Superior temporal gyrus (tissue), 1 donor: ENCODE measurements at regions not wholly inside any gene's neighbourhood (a gene's known extent, or its start where the extent isn't known, plus 50 kb on each side); places are given as distances from the start of the nearest gene placed in this dataset.
"Not testable (repeated sequence)": the region's sequence is repeated elsewhere in the genome, so short reads cannot be mapped to it uniquely, and the experiment has no call there.

Experiments used
- DNase-seq: peaks from one replicate; pipeline ENCODE4 v3.0.0-alpha.2; 2016; ENCODE audit errors: extremely low spot score

- peak; percentile 55 for DNase-seq
Measured at GRCh38 chr11:107276077-107276476, 181.5 kb downstream of the CWF19L2 start.

DNA sequence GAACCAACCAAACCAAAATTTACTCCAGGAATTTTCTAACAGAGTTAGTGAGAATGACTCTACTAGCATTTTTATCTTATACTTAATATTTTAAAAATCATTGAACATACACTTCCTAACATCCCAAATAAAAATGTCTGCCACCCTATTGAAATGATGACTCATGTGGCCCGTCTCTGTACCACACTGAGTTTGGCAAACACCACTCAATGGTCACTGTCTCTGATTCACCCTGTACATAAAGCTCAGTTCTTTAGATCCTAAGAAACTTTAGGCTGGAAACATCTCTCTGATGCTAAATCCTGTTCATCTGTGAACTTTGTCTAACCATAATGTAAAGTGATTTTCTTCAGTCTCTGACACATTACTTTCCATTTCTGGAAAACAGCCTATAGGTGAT, 182.0 kb downstream of the CWF19L2 start:
- DNase-seq, result peak; percentile 26

DNA sequence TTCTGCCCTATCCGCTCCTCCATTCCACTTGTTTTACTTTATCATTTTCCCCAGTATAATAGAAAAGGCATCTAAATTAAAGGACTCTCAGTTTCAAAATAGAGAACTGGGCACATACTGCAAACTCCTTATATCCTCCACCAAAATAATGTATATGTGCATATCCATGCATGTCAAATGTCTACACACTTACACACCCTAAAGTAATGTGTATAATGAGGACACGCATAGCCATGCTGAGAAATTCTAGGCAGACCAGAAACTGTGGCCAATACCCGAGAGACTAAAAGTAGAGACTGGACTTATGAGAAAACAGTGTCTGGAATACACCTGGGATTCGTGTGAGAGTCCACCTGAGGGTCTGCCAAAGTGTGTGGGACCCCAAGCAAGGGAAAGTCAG, 183.5 kb downstream of the CWF19L2 start:
- DNase-seq, result no peak

DNA sequence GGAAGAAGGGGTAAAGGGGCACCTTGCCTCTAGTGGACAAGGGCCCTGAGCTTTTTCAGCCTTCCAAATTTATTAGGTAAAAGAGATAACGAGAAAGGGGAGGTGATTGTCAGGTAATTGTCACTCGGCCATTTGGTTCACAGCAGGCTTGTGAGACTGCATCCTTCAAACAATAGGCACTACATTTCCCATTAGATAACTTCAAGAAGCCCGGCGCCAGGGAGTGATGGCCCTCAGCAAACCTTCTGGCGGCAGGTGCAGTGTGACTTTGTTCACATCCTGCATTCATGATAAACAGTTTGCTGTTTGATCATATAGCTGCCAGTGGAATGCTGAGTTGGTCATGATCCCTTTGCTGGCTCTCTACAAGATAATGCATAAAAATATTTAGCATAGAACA, 185.1 kb downstream of the CWF19L2 start:
- no peak for DNase-seq

DNA sequence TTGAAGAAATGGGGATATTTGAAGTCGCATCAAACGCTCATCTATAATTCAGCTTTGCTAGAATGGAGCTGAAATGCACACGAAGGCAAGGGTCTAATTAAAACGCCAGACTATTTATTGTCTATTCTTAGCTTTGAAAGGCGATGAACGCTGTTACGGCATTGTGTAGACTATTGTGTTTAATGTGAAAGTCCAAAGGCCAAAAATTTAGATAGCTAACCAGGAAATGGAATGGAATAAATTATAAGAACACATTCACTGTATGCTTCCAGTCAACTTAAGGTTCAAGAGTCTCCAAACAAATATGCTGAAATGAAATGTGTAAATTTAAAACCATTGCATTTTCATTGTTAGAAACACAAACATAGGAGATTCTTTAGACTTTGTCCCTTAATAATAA, 186.2 kb downstream of the CWF19L2 start:
- DNase-seq, result no peak

GRCh38 chr11:107268977-107269376, 188.6 kb downstream of the CWF19L2 start:
- DNase-seq, result no peak

- no peak for DNase-seq
Measured at GRCh38 chr11:107266455-107266854, 191.2 kb downstream of the CWF19L2 start.

DNA sequence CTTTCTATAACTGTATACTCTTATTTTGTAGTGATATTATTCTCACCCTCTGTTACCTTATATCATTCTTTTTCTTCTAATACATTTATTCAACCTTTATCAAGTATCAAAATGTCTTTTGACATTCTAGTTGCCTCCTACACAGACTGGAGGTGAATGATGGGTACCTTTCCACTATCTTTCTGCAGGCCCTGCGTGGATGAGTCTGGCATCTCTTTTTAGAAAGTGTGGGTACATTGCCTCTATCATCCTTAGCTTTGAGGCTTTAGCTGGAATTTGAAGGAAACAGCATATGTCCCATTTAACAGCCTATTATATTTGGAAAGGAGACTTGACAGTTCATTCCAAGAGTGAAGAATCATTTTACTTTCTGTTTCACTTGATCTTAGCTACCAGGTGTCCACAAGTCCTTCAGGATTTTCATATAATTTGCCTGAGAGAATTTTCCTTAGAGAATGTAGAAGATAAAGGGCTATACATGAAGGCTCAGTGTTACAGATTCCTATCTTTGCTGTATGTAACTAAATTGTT, 192.0 kb downstream of the CWF19L2 start:
- peak; percentile 52 for DNase-seq

DNA sequence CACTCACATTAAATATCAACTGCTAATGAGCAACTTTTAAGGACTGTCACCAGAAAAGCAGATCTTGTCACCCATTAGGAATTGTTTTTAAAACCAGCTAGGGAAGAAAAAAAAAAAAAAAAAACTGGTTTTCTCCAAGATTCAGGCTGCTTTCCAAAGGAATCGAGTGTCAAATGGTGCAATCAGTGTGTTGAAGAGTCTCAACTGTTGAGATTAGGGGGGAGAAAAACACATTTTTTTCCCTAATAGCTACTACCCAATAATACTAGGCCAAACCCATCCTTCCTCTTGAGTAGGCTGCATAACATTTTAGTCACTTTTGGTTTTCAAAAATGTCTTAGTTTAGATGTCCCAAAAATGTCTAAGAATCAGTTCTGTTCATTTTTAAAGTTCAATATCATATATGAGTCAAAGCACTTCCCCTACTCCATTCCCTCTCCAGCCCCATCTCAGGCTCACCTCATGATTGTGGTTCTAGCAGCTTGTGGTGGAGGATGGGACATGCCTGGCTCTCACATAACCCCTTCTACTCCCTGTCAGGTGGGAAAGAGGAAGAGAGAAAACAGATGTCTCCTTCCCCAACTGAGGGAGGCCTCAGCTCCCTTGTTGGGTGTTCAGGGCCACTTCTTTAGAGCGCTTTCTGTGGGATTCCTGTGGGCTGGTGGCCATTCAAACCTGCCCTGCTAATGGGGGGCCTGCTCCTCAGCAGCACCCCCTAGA, 193.6 kb downstream of the CWF19L2 start:
- no peak for DNase-seq

DNA sequence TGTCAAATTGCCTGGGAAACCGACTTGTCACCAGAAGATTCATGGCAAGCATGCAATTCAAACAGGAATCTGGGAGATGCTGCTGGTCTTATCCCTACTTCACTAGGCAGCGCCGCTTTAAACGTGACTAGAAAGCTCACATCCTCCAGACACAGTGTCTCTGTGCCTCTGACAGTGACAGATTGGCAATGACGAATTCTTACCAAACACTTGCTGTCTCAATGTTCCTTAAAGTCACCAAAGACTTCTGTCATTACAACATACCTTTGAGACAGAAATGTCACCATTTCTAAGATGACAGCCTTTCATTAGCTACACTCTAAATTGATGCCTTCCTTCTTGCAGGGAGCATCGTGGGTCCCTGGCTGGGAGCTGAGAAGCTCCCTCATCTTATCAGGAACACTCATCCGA, 197.8 kb downstream of the CWF19L2 start:
- DNase-seq, result no peak

- no peak for DNase-seq
Measured at GRCh38 chr11:107257710-107258109, 199.9 kb downstream of the CWF19L2 start.

DNA sequence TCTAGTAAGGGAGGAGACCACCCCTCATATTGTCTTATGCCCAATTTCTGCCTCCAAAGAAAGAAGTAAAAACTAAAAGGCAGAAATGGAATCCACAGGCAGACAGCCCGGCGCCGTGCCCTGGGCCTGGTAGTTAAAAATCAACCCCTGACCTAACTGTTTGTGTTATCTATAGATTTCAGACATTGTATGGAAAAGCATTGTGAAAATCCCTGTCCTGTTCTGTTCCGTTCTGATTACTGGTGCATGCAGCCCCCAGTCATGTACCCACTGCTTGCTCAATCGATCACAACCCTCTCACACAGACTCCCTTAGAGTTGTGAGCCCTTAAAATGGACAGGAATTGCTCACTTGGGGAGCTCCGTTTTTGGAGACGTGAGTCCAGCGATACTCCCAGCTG, 204.0 kb downstream of the CWF19L2 start:
- DNase-seq, result not testable (repeated sequence)

GRCh38 chr11:107252429-107253161, 205.0 kb downstream of the CWF19L2 start:
- DNase-seq, result no peak

DNA sequence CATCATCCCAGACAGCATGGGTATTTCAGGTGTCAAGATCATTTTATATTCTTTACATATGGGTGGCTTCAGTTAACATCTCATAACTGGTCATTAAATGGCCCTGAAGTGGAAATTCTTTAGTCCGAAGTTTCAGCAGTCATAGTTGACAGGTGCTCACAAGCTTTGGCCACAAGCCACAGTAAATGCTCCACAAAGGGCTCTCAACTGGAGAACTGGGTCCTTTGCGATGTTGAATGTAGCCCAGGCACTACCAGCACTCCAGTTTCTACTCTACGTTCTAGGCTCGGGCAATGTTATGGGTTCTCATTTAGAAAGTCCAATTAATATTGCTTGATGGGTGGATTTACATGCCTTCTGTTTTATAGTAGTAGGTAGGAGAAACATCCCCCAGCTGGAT, 206.3 kb downstream of the CWF19L2 start:
- DNase-seq, result no peak

GRCh38 chr11:107250017-107250416, 207.6 kb downstream of the CWF19L2 start:
- DNase-seq, result no peak

DNA sequence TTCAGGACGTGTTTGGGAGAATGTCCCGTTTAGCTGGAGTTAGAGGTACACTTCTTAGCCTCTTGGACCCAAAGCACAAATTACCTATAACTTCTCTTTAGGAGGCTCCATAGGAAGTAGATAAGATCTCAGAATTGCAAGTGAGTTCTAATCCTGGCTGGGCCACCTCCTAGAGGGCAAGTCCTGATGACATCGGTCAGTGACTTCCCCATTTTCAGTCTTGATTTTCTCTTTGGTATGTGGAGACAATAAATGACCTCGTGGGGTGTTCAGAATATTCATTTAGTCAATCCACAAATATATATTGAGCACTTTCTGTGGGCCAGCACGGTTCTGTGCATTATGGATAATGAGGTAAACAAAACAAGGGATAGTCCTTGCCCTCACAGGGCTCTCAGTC, 208.6 kb downstream of the CWF19L2 start:
- DNase-seq, result no peak

DNA sequence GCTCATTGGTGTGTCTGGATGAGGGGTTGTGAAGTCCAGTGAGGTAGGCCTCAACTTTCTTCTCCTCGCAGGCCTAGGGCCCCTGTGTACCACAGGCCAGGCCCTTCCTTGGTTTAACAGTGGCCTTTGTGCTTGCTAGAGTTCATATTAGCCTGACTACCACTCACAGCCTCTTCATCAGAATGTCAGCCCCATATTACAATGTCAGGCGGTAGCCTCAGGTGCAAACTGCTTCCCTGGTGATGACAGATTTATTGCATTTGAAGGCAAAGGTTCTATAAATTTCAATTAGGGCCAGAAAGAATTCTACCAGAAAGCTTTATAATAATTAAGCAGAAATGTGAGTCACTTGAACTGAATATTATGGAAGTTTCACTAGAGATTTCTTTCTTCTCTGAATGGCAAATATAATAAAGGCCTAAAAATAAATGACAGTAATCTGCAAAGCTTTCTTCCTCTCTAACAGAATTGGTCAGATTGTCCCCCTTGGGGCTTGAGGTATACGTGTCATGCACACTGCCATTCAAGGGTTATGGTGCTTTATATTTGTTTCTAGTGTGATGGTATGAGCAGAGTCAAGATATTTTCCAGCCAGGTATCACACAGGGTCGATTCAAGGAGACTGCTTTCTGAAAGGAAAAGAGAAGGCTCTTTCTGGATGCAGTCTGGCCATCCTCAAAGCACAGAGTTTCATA, 210.3 kb downstream of the CWF19L2 start:
- no peak for DNase-seq

- DNase-seq, result no peak
Measured at GRCh38 chr11:107243929-107244328, 213.7 kb downstream of the CWF19L2 start.

GRCh38 chr11:107232451-107232850, 214.2 kb upstream of the GUCY1A2 start:
- DNase-seq, result no peak

GRCh38 chr11:107224836-107225235, 206.6 kb upstream of the GUCY1A2 start:
- DNase-seq, result no peak

- DNase-seq, result no peak
Measured at GRCh38 chr11:107222916-107223460, 204.7 kb upstream of the GUCY1A2 start.

GRCh38 chr11:107222431-107222830, 204.2 kb upstream of the GUCY1A2 start:
- no peak for DNase-seq
